ENCODE measurements at regions not wholly inside any gene's neighbourhood (a gene's known extent, or its start where the extent isn't known, plus 50 kb on each side); places are given as distances from the start of the nearest gene placed in this dataset.

GRCh38 chr1:4327142-4327541, 327.3 kb upstream of the AJAP1 start:
- no peak for DNase-seq (ENCODE audit: low spot score)

- DNase-seq (ENCODE audit: low spot score), result no peak
These were observed 325.9 kb upstream of the AJAP1 start for GRCh38 chr1:4328402-4329071.

GRCh38 chr1:4330805-4331766, 323.3 kb upstream of the AJAP1 start:
- no peak for DNase-seq (ENCODE audit: low spot score)

GRCh38 chr1:4331767-4332163, 322.6 kb upstream of the AJAP1 start:
- no peak for DNase-seq (ENCODE audit: low spot score)

- DNase-seq (ENCODE audit: low spot score), result no peak
These were observed 317.9 kb upstream of the AJAP1 start for GRCh38 chr1:4336507-4336906.

- DNase-seq (ENCODE audit: low spot score), result no peak
These were observed 313.0 kb upstream of the AJAP1 start for GRCh38 chr1:4341421-4341820.

GRCh38 chr1:4344065-4344732, 310.2 kb upstream of the AJAP1 start:
- no peak for DNase-seq (ENCODE audit: low spot score)

- no peak for DNase-seq (ENCODE audit: low spot score)
These were observed 309.3 kb upstream of the AJAP1 start for GRCh38 chr1:4345094-4345493.

GRCh38 chr1:4346131-4346530, 308.3 kb upstream of the AJAP1 start:
- no peak for DNase-seq (ENCODE audit: low spot score)

GRCh38 chr1:4351453-4351852, 303.0 kb upstream of the AJAP1 start:
- no peak for DNase-seq (ENCODE audit: low spot score)

- DNase-seq (ENCODE audit: low spot score), result no peak
These were observed 301.1 kb upstream of the AJAP1 start for GRCh38 chr1:4353090-4353856.

- no peak for DNase-seq (ENCODE audit: low spot score)
These were observed 298.6 kb upstream of the AJAP1 start for GRCh38 chr1:4355839-4356238.

GRCh38 chr1:4362314-4363044, 291.9 kb upstream of the AJAP1 start:
- DNase-seq (ENCODE audit: low spot score), result no peak

GRCh38 chr1:4366091-4366490, 288.3 kb upstream of the AJAP1 start:
- DNase-seq (ENCODE audit: low spot score), result no peak

- DNase-seq (ENCODE audit: low spot score), result no peak
These were observed 287.1 kb upstream of the AJAP1 start for GRCh38 chr1:4367230-4367777.

- DNase-seq (ENCODE audit: low spot score), result no peak
These were observed 285.1 kb upstream of the AJAP1 start for GRCh38 chr1:4369335-4369734.

- DNase-seq (ENCODE audit: low spot score), result no peak
These were observed 282.6 kb upstream of the AJAP1 start for GRCh38 chr1:4371849-4372248.

- no peak for DNase-seq (ENCODE audit: low spot score)
These were observed 278.6 kb upstream of the AJAP1 start for GRCh38 chr1:4375812-4376211.

GRCh38 chr1:4379451-4380175, 274.8 kb upstream of the AJAP1 start:
- peak; percentile 31 for DNase-seq (ENCODE audit: low spot score)

GRCh38 chr1:4380564-4381168, 273.7 kb upstream of the AJAP1 start:
- no peak for DNase-seq (ENCODE audit: low spot score)
